HG03378 (cell line): ENCODE measurements at regions not wholly inside any gene's neighbourhood (a gene's known extent, or its start where the extent isn't known, plus 50 kb on each side); places are given as distances from the start of the nearest gene placed in this dataset.

Experiments
- ATAC-seq: cut with Tn5 transposase; IDR thresholded peaks from one replicate; pipeline ENCODE4 v1.9.1; 2021; ENCODE audit warnings: mild to moderate bottlenecking, moderate library complexity; ENCODE audit not compliant: unreplicated experiment

- ATAC-seq: no peak
Observed at GRCh38 chr9:80883426-80883825, 805.9 kb downstream of the TLE1 start.

GRCh38 chr9:80881940-80882339, 807.4 kb downstream of the TLE1 start:
- ATAC-seq: no peak

GRCh38 chr9:80881320-80881719, 808.0 kb downstream of the TLE1 start:
- ATAC-seq: no peak

DNA sequence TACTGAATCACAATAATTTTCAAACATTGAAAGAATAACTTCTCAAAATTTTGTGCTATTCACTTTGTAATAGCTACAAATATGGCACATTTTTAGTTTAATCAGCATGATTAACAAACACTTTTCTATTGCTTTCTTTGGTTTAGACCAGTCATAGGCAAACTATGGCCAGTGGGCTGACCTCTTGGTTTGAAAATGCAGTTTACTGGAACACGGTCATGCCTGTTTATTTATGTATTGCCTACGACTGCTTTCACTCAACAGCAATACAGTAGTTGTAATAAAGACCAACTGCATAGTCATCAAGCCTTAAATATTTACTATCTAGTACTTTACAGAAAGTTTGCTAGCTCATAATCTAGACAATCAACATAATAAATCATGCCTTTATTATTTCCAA, 810.8 kb downstream of the TLE1 start:
- ATAC-seq: no peak

DNA sequence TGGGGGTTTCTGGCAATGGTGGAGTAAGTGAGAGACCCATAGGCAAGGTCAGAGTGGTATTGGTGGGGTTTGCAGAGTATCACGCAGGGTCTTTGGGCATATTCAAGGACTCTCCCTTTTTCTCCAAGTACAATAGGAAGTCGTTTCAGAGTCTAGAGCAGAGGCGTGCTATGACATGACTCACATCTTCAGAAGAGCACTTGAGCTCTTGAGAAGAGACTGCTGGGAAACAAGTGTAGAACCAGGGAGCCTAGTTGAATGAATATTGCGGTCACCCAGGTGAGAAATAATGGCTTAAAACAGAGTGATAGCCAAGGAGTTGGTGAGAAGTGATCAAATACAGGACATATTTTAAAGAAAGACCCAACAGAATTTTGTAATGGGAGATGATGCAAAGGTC, 813.4 kb downstream of the TLE1 start:
- ATAC-seq: no peak

DNA sequence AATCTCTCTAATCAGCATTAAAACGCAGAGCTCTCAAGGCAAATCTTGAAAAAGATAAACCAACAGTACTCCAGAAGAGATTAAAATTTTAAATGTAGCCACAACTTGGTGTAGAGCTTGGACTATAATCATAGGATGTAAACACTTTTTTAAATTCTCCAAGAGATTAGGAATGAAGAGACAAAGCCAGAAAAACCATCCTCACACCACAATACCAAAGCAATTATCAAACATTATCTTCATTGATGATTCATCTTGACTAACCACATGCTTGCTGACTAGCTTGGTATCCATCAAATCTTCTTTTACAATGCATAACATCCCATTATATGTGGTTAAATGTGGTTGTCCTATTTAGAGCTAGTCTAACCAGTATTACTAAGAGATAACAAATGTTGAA, 815.1 kb downstream of the TLE1 start:
- ATAC-seq: no peak

GRCh38 chr9:80873861-80874260, 815.5 kb downstream of the TLE1 start:
- no peak for ATAC-seq

- ATAC-seq: no peak
Observed at GRCh38 chr9:80871596-80871995, 817.8 kb downstream of the TLE1 start.

- no peak for ATAC-seq
Observed at GRCh38 chr9:80867731-80868130, 821.6 kb downstream of the TLE1 start.

GRCh38 chr9:80866576-80867227, 822.6 kb downstream of the TLE1 start:
- no peak for ATAC-seq

DNA sequence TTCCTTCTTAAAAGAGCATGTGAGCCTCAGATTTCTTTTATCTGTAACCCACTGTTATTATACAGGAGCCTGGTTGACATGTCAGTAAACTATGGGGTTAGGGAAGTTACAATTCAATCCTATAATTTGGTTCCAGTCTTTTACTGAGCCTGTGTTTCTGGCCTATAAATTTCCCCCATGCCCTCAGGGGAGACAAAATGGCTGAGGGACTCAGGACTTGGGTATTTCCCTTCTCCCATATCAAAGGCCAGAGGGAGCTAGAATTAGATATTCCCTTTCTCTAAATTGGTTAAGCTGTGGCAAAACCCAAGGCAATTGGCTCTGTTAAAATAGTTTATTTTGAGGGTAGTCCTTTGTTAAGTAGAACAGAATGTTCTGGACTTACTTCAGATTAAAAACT, 823.2 kb downstream of the TLE1 start:
- no peak for ATAC-seq

DNA sequence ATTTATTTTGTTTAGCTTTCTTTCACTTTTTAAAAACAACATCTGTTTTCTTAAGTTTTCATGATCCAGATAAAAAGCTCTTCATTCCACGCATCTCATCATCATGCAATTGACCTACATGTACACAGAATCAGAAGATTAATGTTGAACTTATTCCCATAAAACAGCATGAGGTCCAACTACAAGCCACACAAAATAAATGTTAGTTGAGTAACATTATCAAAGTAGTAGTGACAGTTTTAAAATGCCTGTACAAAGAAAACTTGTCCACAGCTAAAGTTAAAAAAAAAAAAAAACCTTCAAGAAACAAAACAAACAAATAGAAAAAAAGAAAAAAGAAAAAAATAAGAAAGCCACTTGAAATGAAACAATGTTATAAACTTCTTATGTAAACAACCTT, 846.3 kb downstream of the TLE1 start:
- no peak for ATAC-seq

- no peak for ATAC-seq
Observed at GRCh38 chr9:80842389-80842788, 847.0 kb downstream of the TLE1 start.

GRCh38 chr9:80841888-80842287, 847.5 kb downstream of the TLE1 start:
- ATAC-seq: no peak

GRCh38 chr9:80839821-80840675, 849.3 kb downstream of the TLE1 start:
- no peak for ATAC-seq

- no peak for ATAC-seq
Observed at GRCh38 chr9:80836013-80836412, 853.3 kb downstream of the TLE1 start.

DNA sequence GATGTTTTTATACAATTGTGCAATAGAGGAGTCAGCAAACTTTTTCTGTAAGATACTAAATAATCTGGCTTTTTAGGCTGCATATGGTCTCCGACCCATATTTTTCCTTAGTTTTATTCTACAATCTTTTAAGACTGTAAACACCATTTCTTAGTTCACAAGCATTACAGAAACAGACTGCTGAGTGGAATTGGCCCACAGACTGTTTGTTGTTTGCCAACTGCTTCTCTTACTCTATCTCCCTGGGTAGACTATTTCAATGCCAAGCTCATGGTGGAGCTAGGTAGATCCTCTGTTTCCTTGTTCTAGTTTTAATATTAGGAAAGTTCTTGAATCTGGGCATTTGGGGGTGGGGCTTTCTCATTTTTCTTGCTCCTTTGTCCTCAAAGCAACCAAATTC, 857.6 kb downstream of the TLE1 start:
- no peak for ATAC-seq

DNA sequence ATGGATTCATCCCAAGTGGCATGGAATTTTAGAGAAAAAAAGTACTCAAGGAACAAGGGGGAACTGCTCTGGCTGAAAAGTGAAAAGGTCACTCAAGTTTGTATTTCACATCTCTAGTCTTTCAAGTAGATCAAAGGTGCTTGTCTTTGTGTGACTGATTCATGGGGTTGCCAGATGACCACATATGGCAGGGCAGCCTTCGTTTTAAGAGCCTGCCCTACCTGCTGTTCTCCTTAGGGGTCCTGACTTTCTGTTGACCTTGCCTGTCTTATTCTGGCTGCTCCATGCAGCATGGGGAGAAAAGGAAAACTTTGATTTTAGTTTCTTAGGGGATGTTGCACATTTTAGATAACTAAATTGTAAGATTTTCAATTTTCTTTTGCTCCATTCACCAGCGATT, 877.7 kb downstream of the TLE1 start:
- no peak for ATAC-seq

GRCh38 chr9:80811003-80811402, 878.3 kb downstream of the TLE1 start:
- ATAC-seq: no peak

- ATAC-seq: no peak
Observed at GRCh38 chr9:80806671-80807070, 882.7 kb downstream of the TLE1 start.

GRCh38 chr9:80804873-80805272, 884.5 kb downstream of the TLE1 start:
- no peak for ATAC-seq

- ATAC-seq: no peak
Observed at GRCh38 chr9:80797831-80798688, 891.3 kb downstream of the TLE1 start.
